ENCODE measurements at regions not wholly inside any gene's neighbourhood (a gene's known extent, or its start where the extent isn't known, plus 50 kb on each side); places are given as distances from the start of the nearest gene placed in this dataset.

- Mint-ChIP-seq H3K27ac (no peak overlapping the region), H3K9me3 (ENCODE audit: insufficient read depth) (no peaks in the 10 kb centered on the region), H3K27me3 (ENCODE audit: low read depth) (peaks cover 2% of the 10 kb centered on the region), H3K36me3 (ENCODE audit: low read depth) (no peaks in the 10 kb centered on the region), H3K4me3 (no peak overlapping the region), H3K4me1 (ENCODE audit: low read depth) (no peaks in the 10 kb centered on the region)
- ChIA-PET POLR2A (no interaction called here), CTCF (no interaction called here)
- ATAC-seq (no peak), DNase-seq (no peak)
Observed at GRCh38 chr18:45413180-45413836, 202.0 kb upstream of the SLC14A2 start.

GRCh38 chr18:45415614-45416013 lies 199.7 kb upstream of the SLC14A2 start:
- no peaks in the 10 kb centered on the region for H3K9me3 Mint-ChIP-seq (ENCODE audit: insufficient read depth)
- DNase-seq = no peak
- H3K4me3 Mint-ChIP-seq = no peak overlapping the region
- CTCF ChIA-PET = no interaction called here
- no peaks in the 10 kb centered on the region for H3K36me3 Mint-ChIP-seq (ENCODE audit: low read depth)
- no peaks in the 10 kb centered on the region for H3K4me1 Mint-ChIP-seq (ENCODE audit: low read depth)
- peaks cover 2% of the 10 kb centered on the region for H3K27me3 Mint-ChIP-seq (ENCODE audit: low read depth)
- no peak overlapping the region for H3K27ac Mint-ChIP-seq
- POLR2A ChIA-PET = no interaction called here
- no peak for ATAC-seq

GRCh38 chr18:45416168-45416567 lies 199.1 kb upstream of the SLC14A2 start:
- no peak for DNase-seq
- H3K4me3 Mint-ChIP-seq = no peak overlapping the region
- H3K27ac Mint-ChIP-seq = no peak overlapping the region
- CTCF ChIA-PET = no interaction called here
- ATAC-seq = no peak
- H3K9me3 Mint-ChIP-seq (ENCODE audit: insufficient read depth) = no peaks in the 10 kb centered on the region
- POLR2A ChIA-PET = no interaction called here
- no peaks in the 10 kb centered on the region for H3K36me3 Mint-ChIP-seq (ENCODE audit: low read depth)
- peaks cover 2% of the 10 kb centered on the region for H3K27me3 Mint-ChIP-seq (ENCODE audit: low read depth)
- no peaks in the 10 kb centered on the region for H3K4me1 Mint-ChIP-seq (ENCODE audit: low read depth)

GRCh38 chr18:45417392-45417791 lies 197.9 kb upstream of the SLC14A2 start:
- ATAC-seq = no peak
- Mint-ChIP-seq H3K9me3 (ENCODE audit: insufficient read depth) (no peaks in the 10 kb centered on the region), H3K4me1 (ENCODE audit: low read depth) (no peaks in the 10 kb centered on the region), H3K36me3 (ENCODE audit: low read depth) (no peaks in the 10 kb centered on the region), H3K27ac (no peak overlapping the region), H3K4me3 (no peak overlapping the region), H3K27me3 (ENCODE audit: low read depth) (peaks cover 2% of the 10 kb centered on the region)
- CTCF ChIA-PET = interaction anchor here (0.7 kb wide), 1 partner anchor 37 kb away, joined by 3 read pairs; no protein-coding TSS in a partner anchor
- POLR2A ChIA-PET = no interaction called here
- DNase-seq = no peak

GRCh38 chr18:45423659-45424058 lies 191.6 kb upstream of the SLC14A2 start:
- Mint-ChIP-seq H3K36me3 (ENCODE audit: low read depth) (no peaks in the 10 kb centered on the region), H3K4me1 (ENCODE audit: low read depth) (no peaks in the 10 kb centered on the region), H3K4me3 (no peak overlapping the region), H3K9me3 (ENCODE audit: insufficient read depth) (no peaks in the 10 kb centered on the region), H3K27me3 (ENCODE audit: low read depth) (peaks cover 2% of the 10 kb centered on the region), H3K27ac (no peak overlapping the region)
- ChIA-PET CTCF (no interaction called here), POLR2A (no interaction called here)
- ATAC-seq (no peak), DNase-seq (no peak)

- no peaks in the 10 kb centered on the region for H3K4me1 Mint-ChIP-seq (ENCODE audit: low read depth)
- H3K27me3 Mint-ChIP-seq (ENCODE audit: low read depth) = peaks cover 4% of the 10 kb centered on the region
- no peak for ATAC-seq
- CTCF ChIA-PET = no interaction called here
- DNase-seq = no peak
- POLR2A ChIA-PET = no interaction called here
- H3K4me3 Mint-ChIP-seq = no peak overlapping the region
- no peaks in the 10 kb centered on the region for H3K9me3 Mint-ChIP-seq (ENCODE audit: insufficient read depth)
- H3K36me3 Mint-ChIP-seq (ENCODE audit: low read depth) = no peaks in the 10 kb centered on the region
- no peak overlapping the region for H3K27ac Mint-ChIP-seq
Observed at GRCh38 chr18:45430041-45430440, 185.2 kb upstream of the SLC14A2 start.

- Mint-ChIP-seq H3K36me3 (ENCODE audit: low read depth) (no peaks in the 10 kb centered on the region), H3K27ac (no peak overlapping the region), H3K4me3 (no peak overlapping the region), H3K9me3 (ENCODE audit: insufficient read depth) (no peaks in the 10 kb centered on the region), H3K27me3 (ENCODE audit: low read depth) (no peaks in the 10 kb centered on the region), H3K4me1 (ENCODE audit: low read depth) (no peaks in the 10 kb centered on the region)
- ChIA-PET CTCF (no interaction called here), POLR2A (no interaction called here)
- ATAC-seq = no peak
- DNase-seq = no peak
Observed at GRCh38 chr18:45435810-45436209, 179.5 kb upstream of the SLC14A2 start.

GRCh38 chr18:45437366-45437765 lies 177.9 kb upstream of the SLC14A2 start:
- no peak for DNase-seq
- no peaks in the 10 kb centered on the region for H3K4me1 Mint-ChIP-seq (ENCODE audit: low read depth)
- no peak overlapping the region for H3K4me3 Mint-ChIP-seq
- ATAC-seq = no peak
- H3K27ac Mint-ChIP-seq = no peak overlapping the region
- H3K9me3 Mint-ChIP-seq (ENCODE audit: insufficient read depth) = no peaks in the 10 kb centered on the region
- H3K36me3 Mint-ChIP-seq (ENCODE audit: low read depth) = no peaks in the 10 kb centered on the region
- no peaks in the 10 kb centered on the region for H3K27me3 Mint-ChIP-seq (ENCODE audit: low read depth)
- ChIA-PET CTCF (no interaction called here), POLR2A (interaction anchor here (0.5 kb wide), 1 partner anchor 142 kb away, joined by 3 read pairs; no protein-coding TSS in a partner anchor)

- ChIA-PET CTCF (no interaction called here), POLR2A (no interaction called here)
- no peaks in the 10 kb centered on the region for H3K9me3 Mint-ChIP-seq (ENCODE audit: insufficient read depth)
- no peak overlapping the region for H3K4me3 Mint-ChIP-seq
- H3K36me3 Mint-ChIP-seq (ENCODE audit: low read depth) = no peaks in the 10 kb centered on the region
- H3K27me3 Mint-ChIP-seq (ENCODE audit: low read depth) = no peaks in the 10 kb centered on the region
- ATAC-seq (no peak), DNase-seq (no peak)
- H3K27ac Mint-ChIP-seq = no peak overlapping the region
- no peaks in the 10 kb centered on the region for H3K4me1 Mint-ChIP-seq (ENCODE audit: low read depth)
Observed at GRCh38 chr18:45439851-45440645, 175.2 kb upstream of the SLC14A2 start.

GRCh38 chr18:45441110-45441847 lies 174.0 kb upstream of the SLC14A2 start:
- Mint-ChIP-seq H3K27ac (no peak overlapping the region), H3K27me3 (ENCODE audit: low read depth) (no peaks in the 10 kb centered on the region), H3K9me3 (ENCODE audit: insufficient read depth) (no peaks in the 10 kb centered on the region), H3K4me1 (ENCODE audit: low read depth) (no peaks in the 10 kb centered on the region), H3K4me3 (no peak overlapping the region), H3K36me3 (ENCODE audit: low read depth) (no peaks in the 10 kb centered on the region)
- ATAC-seq (no peak), DNase-seq (no peak)
- ChIA-PET POLR2A (no interaction called here), CTCF (no interaction called here)

- H3K9me3 Mint-ChIP-seq (ENCODE audit: insufficient read depth) = no peaks in the 10 kb centered on the region
- no peak for DNase-seq
- H3K36me3 Mint-ChIP-seq (ENCODE audit: low read depth) = no peaks in the 10 kb centered on the region
- no peak overlapping the region for H3K4me3 Mint-ChIP-seq
- no peaks in the 10 kb centered on the region for H3K27me3 Mint-ChIP-seq (ENCODE audit: low read depth)
- ChIA-PET CTCF (no interaction called here), POLR2A (no interaction called here)
- no peak overlapping the region for H3K27ac Mint-ChIP-seq
- no peak for ATAC-seq
- H3K4me1 Mint-ChIP-seq (ENCODE audit: low read depth) = no peaks in the 10 kb centered on the region
Observed at GRCh38 chr18:45444040-45444439, 171.2 kb upstream of the SLC14A2 start.

Measured in activated CD8-positive, alpha-beta T cell treated with anti-CD3 and anti-CD28 coated beads, Interleukin-2, amount 10 ng/mL, durations not matched to agents 7 days and 5 days (primary cell).